ENCODE measurements at regions not wholly inside any gene's neighbourhood (a gene's known extent, or its start where the extent isn't known, plus 50 kb on each side); places are given as distances from the start of the nearest gene placed in this dataset.

DNA sequence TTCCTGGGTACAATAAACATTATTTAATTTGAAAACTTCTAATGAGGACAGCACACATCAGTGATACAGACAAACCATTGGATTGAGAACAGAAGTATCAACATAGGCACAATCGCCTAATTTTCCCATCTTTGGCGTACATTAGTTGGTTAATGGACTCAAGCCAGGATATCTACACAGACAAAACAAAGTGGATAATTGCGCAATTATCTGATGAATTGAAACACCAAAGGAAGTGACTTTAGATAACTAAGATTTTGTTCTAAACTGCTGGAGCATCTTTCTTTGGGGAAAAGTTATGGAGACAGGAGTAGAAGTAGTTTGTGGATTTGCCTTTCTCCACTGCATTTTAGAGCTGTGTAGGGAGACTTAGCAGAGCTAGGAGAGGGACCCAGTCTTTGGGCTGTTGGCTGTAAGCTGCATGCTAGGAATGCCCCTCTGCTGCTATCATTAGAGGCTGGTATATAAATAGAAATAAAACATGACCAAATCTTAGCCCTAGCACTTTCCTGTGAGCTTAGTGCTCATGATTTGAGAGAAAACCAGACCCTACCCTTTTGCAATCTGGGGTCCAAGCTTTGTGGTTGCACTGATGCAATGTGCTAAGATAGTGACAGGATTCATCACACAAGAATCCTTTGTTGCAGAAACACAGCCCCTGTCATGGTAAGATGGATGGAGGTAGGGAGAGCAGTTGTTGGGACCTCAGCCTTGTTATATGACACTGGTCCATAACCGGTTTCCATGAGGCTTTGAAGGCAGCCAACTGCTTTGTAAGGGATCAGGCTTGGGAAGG, 264.5 kb upstream of the PIK3C3 start:
- DNase-seq (no peak), ATAC-seq (no peak)
- 73 to 82% (median 78%) methylated on average over 4 of the region's 4 CpGs for WGBS, 4 donors
- H3K9me3 ChIP-seq, result peaks cover 0 to 5% (median 0%) of the 10 kb centered on the region in 12 donors
- no peaks in the 10 kb centered on the region for H3K27me3 ChIP-seq
- intact Hi-C loops (cut with DNase I), result no loop called here
- H3K4me3 ChIP-seq, result no peak overlapping the region
- H3K36me3 ChIP-seq, result no peaks in the 10 kb centered on the region
- H3K4me1 ChIP-seq, result no peaks in the 10 kb centered on the region
- no peak overlapping the region for H3K27ac ChIP-seq
- TF ChIP-seq POLR2A (IDR thresholded peaks at IDR 0.05), result no peak
- TF ChIP-seq, protein P1, sequence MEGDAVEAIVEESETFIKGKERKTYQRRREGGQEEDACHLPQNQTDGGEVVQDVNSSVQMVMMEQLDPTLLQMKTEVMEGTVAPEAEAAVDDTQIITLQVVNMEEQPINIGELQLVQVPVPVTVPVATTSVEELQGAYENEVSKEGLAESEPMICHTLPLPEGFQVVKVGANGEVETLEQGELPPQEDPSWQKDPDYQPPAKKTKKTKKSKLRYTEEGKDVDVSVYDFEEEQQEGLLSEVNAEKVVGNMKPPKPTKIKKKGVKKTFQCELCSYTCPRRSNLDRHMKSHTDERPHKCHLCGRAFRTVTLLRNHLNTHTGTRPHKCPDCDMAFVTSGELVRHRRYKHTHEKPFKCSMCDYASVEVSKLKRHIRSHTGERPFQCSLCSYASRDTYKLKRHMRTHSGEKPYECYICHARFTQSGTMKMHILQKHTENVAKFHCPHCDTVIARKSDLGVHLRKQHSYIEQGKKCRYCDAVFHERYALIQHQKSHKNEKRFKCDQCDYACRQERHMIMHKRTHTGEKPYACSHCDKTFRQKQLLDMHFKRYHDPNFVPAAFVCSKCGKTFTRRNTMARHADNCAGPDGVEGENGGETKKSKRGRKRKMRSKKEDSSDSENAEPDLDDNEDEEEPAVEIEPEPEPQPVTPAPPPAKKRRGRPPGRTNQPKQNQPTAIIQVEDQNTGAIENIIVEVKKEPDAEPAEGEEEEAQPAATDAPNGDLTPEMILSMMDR (IDR thresholded peaks at IDR 0.05), result no peak

DNA sequence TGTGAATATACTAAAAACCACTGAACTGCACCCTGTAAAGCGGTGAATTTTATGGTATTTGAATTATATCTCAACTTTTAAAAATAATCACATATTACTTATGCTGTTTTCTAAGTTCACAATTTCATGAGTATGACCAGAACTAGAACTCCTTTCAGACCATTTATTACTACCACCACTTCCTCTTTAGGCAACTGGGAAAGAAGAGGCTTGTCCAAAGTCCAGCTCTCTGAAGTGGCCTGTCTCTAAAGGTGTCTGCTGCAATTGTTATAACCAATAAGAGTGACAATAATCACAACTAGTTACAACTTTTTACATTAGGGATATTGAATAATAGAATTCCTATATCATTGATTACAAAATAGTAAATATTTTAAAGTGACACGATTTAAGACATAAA, 267.9 kb upstream of the PIK3C3 start:
- ATAC-seq, result no peak
- intact Hi-C loops (cut with DNase I), result no loop called here

DNA sequence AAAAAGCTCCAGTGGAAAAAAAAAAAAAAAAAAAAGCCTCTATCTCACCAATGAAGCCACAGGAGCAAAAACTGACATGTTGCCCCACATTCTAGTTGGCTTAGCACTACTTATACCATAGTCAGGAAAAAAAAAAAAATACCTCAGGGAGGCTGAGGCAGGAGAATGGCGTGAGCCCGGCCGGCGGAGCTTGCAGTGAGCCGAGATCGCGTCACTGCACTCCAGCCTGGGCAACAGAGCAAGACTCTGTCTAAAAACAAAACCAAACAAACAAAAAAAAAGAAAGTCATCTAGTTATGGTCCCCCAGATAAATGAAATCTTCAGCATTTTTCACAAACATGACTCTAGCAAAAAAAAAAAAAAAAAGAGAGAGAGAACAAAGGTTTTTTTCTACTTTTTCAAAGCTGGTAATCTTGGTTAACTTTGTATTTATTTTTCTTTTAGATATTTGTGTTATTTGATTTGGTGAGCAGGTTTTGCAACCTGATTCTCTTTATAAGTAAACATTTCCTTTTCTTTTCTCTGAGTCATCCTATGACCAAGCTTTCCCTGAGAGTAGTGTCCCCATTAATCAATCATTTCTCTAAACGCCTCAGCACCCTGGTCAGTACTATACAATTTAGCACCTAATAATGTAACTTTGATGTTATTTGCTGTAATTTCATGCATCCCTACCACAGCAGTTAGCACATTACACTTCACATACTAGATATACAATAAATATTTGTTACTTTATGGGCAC, 273.7 kb upstream of the PIK3C3 start:
- intact Hi-C loops (cut with DNase I), result no loop called here
- no peaks in the 10 kb centered on the region for H3K4me1 ChIP-seq
- 90 to 96% (median 93%) methylated on average over 8 of the region's 8 CpGs for whole genome bisulfite sequencing, 4 donors

More for the DNA sequence above, 267.9 kb upstream of the PIK3C3 start:
- TF ChIP-seq POLR2A (IDR thresholded peaks at IDR 0.05), result no peak
- TF ChIP-seq, protein P1 (IDR thresholded peaks at IDR 0.05), result no peak
- Histone ChIP-seq H3K9me3 (peaks cover 0 to 20% (median 0%) of the 10 kb centered on the region in 12 donors), H3K4me3 (no peak overlapping the region), H3K36me3 (no peaks in the 10 kb centered on the region), H3K27ac (no peak overlapping the region), H3K27me3 (no peaks in the 10 kb centered on the region), H3K4me1 (no peaks in the 10 kb centered on the region)
- 71 to 99% (median 96%) methylated on average over 2 of the region's 2 CpGs for WGBS, 4 donors
- no peak for DNase-seq

DNA sequence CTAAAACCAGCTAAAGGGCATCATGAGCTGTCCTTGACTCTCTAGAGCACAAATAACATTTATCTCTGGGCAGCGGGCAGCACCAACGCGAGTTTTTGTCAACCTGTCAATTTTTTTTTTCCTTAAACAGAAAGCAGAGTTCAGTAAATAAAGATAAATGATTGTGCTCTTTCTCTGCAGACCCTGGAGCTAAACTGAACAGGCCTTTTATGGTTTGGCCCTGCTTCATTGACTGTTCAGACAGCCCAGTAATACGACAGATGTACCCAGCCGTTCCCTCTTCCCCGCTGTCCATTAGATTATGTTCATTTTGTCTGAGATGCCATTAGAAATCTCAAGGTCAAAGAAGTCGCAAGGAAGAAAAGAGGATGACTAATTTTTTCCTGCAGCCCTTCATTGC, 280.5 kb upstream of the PIK3C3 start:
- 61 to 70% (median 66%) methylated on average over 7 of the region's 7 CpGs for WGBS, 4 donors
- Histone ChIP-seq H3K9me3 (no peaks in the 10 kb centered on the region), H3K4me1 (no peaks in the 10 kb centered on the region), H3K36me3 (no peaks in the 10 kb centered on the region), H3K4me3 (no peak overlapping the region), H3K27ac (no peak overlapping the region), H3K27me3 (peaks cover 0 to 4% (median 0%) of the 10 kb centered on the region in 9 donors)
- no peak for ATAC-seq
- no peak for DNase-seq
- intact Hi-C loops (cut with DNase I), result no loop called here
- TF ChIP-seq POLR2A (IDR thresholded peaks at IDR 0.05), result no peak
- TF ChIP-seq, protein P1 (IDR thresholded peaks at IDR 0.05), result no peak

More for the DNA sequence above, 273.7 kb upstream of the PIK3C3 start:
- ATAC-seq (no peak), DNase-seq (no peak)
- no peak for TF ChIP-seq POLR2A (IDR thresholded peaks at IDR 0.05)
- TF ChIP-seq, protein P1 (IDR thresholded peaks at IDR 0.05), result no peak
- no peaks in the 10 kb centered on the region for H3K27me3 ChIP-seq
- no peak overlapping the region for H3K27ac ChIP-seq
- H3K4me3 ChIP-seq, result no peak overlapping the region
- no peaks in the 10 kb centered on the region for H3K36me3 ChIP-seq
- peaks cover 0 to 19% (median 0%) of the 10 kb centered on the region in 12 donors for H3K9me3 ChIP-seq
